GM18508 (cell line): ENCODE measurements at regions not wholly inside any gene's neighbourhood (a gene's known extent, or its start where the extent isn't known, plus 50 kb on each side); places are given as distances from the start of the nearest gene placed in this dataset.

Experiments used
- ATAC-seq: cut with Tn5 transposase; IDR thresholded peaks from one replicate; pipeline ENCODE4 v1.9.1; 2021; ENCODE audit warnings: moderate number of reproducible peaks; ENCODE audit not compliant: insufficient read depth, unreplicated experiment

DNA sequence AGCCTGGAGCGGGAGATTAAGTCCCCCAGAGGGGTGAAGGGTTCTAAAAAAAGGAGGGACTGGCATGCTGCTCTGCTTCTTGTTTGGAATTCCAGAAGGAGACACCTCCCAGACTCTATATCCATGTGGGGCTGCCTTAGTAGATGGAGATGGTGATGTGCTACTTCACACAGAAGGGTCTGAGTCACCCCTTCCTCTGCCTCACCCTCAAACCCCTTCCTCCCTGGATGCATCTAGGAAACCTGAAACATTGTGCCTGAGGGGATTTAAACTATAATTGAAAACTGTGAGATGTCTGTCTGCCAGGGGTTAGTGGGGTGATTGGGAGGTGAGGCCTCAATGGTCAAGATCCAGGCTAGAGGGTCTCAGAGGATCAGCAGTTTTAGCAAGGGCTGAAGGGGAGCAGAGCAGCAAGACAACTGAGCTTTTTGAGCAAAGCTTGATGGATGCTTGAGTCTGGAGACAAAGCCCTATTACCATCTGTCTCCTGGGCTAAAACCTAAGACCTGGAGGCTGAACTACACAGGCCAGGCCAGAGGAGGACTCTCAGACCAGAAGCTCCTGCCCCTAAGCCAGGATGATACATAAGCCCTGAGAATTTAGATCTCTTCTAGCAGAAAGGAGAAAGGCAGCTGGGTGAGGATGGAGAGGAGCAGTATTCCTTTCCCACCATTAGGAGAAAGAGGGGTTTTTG is 314.7 kb upstream of the ATP2B1 start:
- no peak for ATAC-seq

DNA sequence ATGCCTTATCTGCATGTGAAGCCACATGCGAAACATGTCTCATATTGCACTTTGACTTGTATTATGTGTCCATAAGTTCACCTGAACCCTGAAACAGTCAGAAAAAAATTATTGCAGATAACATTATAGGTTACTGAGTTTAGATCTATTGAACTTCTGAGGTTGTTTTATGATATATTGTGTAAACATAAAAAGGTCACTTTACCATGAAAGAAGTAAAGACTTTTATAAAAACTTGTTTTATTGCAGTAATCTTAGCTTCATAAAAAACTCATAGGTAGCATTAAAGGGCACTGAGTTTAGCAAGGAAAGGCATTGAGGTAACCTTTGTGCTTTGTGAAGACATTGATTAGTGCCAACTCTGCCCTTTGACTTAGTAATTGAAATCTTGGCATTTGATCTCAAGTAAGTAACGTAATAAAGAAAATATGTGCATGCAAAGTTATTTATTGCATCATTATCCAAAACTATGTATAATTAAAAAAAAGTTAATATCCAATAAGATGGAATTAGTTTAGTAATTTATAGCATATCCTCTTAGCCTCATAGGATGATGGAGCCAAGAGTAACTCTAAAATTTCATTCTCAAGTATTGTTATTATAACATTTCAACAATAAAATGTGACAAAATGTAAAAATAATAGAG is 313.3 kb upstream of the ATP2B1 start:
- no peak for ATAC-seq

DNA sequence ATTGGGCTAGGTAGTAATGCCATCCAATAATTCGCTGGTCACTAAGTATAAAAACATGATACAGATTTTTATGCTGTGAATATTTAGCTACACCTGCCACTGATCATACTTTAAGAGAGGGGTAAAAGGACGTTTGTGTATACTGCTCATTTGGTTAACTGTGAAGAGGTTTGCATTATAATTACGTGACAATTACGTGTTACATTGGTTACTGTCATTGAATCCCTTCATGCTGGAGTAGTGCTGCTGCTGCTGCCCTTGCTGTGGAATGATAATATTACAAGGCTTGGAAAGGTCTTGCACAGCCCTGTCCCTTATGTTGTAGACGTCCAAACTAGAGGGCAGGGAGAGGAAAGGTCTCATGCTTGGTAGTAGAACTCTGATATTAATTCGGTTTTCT is 312.2 kb upstream of the ATP2B1 start:
- ATAC-seq, result no peak

DNA sequence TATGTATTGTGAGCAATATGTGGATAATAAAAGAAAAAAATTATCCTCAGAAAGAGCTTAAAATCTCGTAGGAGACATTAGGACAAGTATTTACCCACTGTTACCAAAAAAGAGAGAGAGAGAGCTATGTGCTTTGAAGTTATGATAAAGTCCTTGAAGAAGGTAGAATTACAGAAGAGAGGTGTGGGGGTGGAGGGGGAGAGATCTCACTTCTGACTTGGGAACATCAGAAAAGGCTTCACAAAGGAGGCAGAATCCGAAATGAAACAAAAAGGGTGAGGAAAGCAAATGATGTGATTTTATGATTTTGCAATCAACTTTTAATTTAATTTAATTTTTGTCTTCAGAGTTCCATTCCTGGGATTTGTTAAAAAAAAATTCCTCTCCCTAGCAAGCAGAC is 311.8 kb upstream of the ATP2B1 start:
- no peak for ATAC-seq

DNA sequence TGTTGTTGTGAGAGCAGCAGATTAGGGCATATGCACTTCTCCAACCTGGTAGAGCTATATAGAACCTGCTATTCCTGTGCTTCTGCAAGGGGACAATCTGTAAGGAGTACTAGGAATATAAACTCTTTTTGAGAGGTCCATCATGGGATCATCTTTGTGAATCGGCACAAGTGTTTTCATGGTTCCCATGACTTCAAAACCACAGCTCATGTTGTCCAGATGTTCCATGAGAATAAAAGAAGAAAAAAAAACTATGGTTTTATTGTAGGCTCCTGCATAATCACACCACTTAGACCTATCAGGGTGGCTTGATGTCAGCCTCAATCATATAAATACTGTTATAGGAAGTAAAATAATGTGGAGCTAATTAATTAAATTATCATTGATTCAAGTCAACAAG is 311.4 kb upstream of the ATP2B1 start:
- ATAC-seq, result no peak

DNA sequence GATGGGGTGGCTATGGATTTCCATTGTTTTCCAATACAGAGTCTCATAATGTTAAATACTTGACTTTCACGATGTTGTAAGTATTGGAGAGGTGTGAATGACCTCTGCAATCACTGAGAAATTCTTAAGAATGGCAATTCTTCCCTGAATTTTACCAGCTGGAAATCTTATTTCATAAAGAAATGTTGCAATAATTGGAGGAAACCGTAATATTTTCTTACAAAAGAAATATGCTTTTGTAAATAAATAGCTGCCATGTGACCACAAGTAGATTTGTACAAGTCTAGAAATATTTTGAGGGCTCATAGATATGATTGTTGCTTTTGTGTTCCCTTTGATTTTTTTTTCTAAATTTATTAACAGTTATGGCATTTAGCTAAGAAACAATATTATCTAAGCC is 308.7 kb upstream of the ATP2B1 start:
- no peak for ATAC-seq

DNA sequence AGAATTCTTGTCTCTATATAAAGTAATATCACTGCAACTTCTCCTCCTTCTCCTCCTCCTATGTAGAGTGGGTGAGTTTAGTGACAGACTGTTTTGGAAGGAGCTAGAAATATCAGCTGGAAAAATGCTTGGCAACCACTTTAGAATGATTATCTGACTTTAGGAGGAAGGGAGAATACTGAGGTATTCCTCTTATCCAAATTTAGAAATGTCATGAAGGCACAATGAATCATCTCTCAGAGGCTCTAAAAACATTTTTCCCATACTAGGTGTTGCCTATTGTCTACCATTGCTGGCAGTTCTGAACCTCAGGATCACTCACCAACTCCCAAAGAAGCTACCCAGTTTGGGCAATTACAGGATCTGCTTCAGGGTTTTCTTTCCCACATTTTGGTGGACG is 306.6 kb upstream of the ATP2B1 start:
- no peak for ATAC-seq

DNA sequence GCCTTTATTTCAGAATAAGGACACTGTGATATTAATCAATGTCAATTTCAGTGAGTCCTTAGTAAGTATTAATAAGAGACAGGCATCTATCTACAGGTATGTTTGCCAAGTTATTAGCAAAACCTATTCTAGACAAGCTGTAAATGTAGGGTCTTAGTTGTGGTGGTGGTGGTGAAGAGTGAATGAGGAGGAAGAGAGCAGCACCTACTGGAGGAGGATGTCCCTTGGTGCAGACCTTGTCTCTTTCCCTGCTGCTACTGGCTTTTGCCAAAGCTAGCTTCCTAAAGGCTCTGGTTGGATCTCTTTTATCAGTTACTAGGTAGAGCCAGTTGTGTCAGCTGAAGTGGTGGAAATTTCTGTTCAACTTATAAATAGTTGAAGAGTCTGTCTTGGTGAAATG is 304.8 kb upstream of the ATP2B1 start:
- peak; percentile 64 for ATAC-seq

DNA sequence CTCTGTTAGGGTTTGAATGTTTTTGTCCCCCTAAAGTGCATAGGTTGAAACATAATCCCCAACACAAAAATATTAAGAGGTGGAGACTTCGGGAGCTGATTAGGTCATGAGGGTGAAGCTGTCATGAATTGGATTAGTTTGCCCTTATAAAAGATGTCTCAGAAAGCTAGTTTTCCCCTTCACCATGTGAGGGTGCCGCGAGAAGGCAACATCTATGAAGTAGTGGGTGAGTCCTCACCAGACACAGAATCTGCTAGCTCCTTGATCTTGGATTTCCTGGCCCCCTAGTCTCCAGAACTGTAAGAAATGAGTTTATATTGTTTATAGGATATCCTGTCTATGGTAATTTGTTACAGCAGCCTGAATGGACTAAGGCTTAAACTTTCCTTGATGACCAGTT is 301.5 kb upstream of the ATP2B1 start:
- no peak for ATAC-seq

DNA sequence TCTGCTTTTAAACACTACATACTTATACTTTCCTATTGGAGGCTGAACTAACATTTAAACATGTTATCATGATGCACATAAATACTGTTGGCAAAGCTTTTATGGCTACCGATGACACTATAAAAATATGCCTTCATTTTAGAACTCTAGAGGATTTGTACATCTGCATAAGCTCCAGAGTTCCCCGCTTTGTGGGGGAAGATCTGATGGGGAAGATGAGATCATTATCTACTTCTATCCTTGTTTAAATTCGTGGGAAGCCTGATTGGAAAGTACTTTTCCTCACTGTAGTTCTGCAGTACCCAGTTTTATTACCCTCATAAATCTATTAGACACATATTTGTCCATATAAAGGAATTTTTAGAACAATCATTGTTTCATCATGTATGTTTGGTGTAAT is 299.6 kb upstream of the ATP2B1 start:
- no peak for ATAC-seq

DNA sequence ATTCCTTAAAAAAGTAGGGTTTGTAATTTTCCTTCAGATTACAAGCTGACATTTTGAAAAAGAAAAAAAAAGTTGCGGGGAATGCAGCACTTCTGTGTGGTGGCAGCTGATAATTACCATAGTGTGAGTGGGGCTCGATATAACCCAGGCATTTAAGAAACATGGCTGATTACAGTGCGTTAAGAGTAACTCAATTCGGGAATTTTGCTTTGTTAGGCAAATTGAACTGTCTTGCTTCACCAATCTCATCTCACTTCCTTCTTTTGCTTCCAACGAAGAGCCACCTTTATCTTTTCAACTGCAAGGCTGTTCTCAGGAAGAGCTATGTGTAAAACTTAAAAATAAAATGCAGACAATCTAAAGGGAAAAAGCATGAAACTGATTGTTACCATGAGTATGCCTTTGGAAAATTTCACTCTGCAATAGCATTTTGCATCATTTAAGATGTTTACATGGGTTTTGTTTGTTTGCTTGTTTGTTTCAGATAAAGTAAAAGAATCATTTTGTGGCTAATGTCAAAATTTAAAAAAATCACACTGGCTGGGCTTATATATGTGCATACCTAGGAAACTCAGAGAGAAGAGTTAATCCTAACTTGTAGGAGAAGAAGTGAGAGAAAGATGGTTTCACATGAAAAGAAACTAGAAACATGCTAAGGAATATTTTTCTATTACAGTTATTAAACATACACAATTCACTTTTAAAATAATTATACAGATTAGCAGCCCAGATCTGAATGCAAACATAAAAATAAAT is 295.9 kb upstream of the ATP2B1 start:
- ATAC-seq, result peak; percentile 67

DNA sequence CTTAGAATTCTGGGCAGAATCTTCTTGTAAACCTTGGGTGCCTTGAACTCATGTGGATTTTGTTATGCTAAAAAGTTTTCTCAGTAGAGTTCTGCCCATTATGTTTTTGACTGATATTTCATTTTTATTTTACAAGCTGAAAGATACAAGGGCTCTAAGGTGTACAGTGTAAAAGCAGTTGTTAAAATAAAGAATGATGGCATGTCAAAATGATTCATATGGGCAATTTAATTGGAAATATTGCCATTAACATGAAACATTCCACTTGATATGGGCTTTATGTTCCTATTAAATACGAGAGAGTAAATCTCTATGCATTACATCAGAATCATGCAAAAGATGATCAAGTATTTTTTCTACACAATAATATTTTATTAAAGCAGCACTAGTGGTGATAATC is 295.1 kb upstream of the ATP2B1 start:
- ATAC-seq, result no peak

DNA sequence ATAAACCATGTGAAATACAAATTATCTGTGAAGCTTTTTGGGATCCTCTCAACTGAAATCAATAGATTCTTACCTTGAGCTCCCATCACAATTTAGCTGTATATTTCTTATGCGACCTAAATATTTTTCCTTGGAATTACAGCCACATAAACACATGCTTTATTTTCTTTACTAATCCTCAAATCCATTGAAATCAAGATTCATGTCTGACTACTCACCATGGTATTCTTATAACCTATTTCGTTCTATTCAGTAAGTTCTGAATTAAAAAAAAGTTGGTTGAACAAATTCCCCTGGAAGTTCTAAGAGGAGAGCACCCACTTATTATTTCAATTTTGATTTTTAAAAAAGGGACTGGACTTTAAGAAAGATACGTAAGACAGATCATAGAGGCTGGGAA is 292.1 kb upstream of the ATP2B1 start:
- ATAC-seq, result no peak

DNA sequence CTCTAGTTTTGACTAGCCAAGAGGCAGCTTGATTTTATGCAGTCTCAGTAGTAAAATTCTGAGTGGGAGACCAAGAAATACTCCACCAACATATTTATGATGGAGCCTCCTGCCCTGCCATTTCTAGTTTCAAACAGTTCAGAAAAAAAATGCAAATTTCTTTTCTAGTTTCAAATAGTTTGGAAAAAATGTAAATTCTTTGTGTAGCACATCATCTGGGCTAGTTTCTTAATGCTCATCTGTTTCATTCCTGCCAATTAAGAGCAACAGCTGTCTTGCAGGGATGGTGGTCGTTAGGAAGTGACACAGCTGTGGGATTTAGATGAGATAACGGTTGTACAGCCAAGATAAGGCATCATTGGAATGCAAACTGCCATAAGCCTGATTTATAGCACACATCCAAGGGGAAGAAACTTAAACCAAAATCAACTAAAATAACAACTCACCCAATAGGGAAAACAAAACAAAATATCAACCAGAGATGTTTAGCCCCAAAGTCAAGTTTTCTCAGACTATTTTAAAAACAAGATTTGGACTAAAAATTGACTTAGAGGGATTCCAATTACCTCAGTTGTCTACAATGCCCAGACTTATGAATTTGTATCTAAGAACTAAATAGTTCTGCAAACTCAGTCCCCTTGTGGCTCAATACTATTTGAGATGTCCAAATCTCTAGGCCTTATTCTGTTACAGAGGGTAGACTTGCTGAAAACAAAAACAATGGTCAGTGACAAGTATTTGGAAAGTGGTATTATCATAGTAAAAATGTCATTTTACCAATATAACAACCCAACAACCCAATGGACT is 291.3 kb upstream of the ATP2B1 start:
- no peak for ATAC-seq

DNA sequence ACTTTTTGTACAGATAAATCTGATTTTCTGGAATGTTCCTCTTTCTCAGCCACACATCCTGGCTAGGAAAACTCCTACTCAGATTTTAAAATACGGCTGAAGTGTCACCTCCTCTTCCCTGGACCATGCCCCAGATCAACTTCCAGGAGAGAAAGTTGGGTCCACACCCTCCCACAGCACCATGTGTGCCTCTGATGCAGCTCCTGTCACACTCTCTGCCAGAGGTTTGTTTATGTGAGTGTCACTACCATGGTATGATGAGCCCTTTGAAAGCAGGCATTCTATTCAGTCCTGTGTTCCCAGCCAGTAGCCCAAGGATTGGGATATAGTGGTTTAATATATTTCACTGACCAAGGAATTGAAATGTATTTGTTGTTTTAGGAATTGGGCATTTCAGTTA is 287.2 kb upstream of the ATP2B1 start:
- ATAC-seq, result no peak

DNA sequence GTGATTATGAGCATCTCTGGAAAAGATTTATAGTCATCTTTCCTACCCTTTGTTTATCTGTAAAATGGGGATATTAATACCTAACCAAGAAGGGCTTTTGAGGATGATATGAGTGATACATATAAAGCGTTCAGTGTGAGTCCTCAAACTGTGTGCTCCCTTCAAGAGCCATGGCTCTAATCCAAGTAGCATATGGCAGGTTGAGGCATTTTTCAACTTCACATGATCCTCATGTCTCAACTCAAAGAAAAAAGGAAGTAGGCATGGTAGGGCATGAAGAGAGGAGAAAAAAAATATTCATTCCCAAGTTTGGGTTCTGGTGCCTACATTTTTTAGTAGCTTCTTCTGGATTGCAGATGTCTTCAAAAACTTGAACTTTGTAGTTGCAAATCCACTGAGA is 286.3 kb upstream of the ATP2B1 start:
- ATAC-seq, result no peak

DNA sequence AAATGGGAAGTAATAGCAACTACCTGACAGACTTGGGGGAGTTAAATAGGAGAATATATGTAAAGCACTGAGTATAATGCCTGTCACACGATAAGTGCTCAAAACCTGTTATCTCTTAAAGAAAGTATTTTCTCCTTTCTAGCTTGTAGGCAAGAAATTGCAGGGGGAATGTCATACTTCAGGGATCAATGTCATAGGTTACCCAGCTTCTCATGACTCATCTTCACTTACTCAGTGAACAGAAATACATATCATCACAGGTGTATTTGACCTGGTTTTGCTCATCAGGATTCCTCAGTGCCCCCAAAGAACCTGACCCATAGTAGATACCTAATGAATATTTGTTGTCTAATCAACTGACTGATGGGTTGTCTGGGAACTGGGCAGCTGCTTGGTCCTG is 285.0 kb upstream of the ATP2B1 start:
- no peak for ATAC-seq

DNA sequence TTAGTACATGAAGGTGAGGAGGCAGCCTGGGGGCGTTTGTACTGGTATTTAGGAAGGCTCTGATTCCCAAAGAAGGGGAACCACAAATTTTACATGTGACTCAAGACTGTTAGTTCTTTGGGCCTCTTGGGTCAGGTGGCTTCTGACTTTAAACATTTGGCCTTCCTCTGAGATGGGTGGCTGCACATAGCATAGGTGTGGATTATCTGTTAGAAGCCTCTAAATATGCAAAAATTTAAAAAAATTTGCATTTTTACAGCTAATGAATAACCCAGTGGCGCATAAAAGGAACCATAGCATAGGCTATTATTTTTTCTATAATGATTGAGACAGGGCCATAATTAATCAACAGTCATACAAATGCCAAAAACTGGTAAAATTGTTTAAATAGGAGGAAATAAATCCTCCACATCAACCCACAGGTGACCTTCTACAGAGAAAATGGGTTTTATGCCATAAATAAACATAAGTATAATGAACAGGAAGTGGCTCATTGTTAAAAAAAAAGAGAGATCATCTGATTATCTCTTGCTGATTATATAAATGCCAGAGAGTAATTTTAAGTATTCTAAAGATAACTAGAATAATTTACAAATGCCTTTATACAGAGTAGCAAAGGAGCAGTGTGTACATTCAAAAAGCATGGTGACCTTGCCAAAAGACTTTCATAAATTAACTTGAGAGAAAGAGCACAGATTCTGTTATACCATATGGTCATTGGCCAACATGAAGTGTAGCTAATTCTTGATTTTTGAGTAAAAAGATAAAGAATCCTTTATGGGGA is 284.2 kb upstream of the ATP2B1 start:
- no peak for ATAC-seq

DNA sequence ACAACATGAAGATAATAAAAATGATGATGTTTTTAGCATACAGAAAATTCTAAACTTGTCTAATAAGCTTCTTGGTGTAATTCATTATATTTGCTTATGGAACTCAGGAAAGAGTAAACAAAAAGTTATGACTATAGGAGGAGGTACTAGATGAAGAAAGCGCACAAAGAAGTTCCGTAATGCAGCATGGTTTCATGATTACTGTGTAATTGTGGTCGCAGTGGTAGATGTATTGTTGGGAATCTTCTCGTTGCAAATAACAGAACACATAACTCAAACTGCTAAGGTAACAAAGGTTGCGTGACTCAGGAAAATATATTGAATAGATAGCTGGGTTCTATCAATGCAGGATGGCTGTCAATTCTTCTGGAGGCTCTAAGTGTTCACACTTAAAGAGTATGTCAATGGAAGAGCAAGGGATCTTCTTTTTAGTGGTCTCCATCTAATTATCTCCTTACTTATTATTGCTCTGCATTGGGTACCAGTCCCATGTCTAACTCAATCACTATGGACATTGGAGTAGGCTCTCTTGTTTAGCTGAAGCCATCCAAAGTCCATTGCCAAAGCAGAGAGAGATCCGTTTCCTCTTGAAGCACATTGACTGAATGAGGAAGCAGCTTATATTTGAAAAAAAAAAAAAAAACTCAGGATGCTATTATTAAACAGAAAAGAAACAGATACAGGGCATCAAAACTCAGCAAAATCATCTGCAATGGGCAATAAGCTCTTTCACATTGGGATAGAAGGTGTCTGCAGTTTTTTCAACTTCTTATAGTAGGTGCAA is 283.4 kb upstream of the ATP2B1 start:
- no peak for ATAC-seq
